Right ventricle myocardium inferior (tissue), 1 donor: ENCODE measurements at regions not wholly inside any gene's neighbourhood (a gene's known extent, or its start where the extent isn't known, plus 50 kb on each side); places are given as distances from the start of the nearest gene placed in this dataset.

Experiments
- ATAC-seq: fragments of 200-7000 bp; cut with Tn5 transposase; one replicate; pipeline ENCODE4 v1.9.1; 2020; ENCODE audit warnings: mild to moderate bottlenecking, moderate library complexity
- DNase-seq: peaks from one replicate; pipeline ENCODE4 v3.0.0; 2021; ENCODE audit errors: missing footprints
- intact Hi-C: fragments of 100-400 bp; cut with DNase I; formaldehyde crosslinking; loops from one replicate; pipeline ENCODE4 v1.11.0; 2022
- donor health status: DM: no; HTN: yes; CAD: no; lungs with severe emphysema.

GRCh38 chr4:37001688-37002436 is 242.7 kb upstream of the NWD2 start:
- intact Hi-C loops, result no loop called here
- ATAC-seq, result no peak
- DNase-seq, result no peak

GRCh38 chr4:37002625-37003024 is 241.9 kb upstream of the NWD2 start:
- intact Hi-C loops, result no loop called here
- no peak for DNase-seq
- no peak for ATAC-seq

GRCh38 chr4:37008199-37008598 is 236.3 kb upstream of the NWD2 start:
- no peak for ATAC-seq
- intact Hi-C loops, result no loop called here
- no peak for DNase-seq

- intact Hi-C loops, result no loop called here
- ATAC-seq (no peak), DNase-seq (no peak)
Observed at GRCh38 chr4:37014584-37014983, 230.0 kb upstream of the NWD2 start.

- intact Hi-C loops, result no loop called here
- ATAC-seq (no peak), DNase-seq (no peak)
Observed at GRCh38 chr4:37015391-37015790, 229.2 kb upstream of the NWD2 start.

GRCh38 chr4:37023504-37023903 is 221.0 kb upstream of the NWD2 start:
- DNase-seq (no peak), ATAC-seq (no peak)
- intact Hi-C loops, result no loop called here

- DNase-seq (no peak), ATAC-seq (no peak)
- intact Hi-C loops, result no loop called here
Observed at GRCh38 chr4:37023996-37024395, 220.5 kb upstream of the NWD2 start.

- ATAC-seq, result no peak
- no peak for DNase-seq
- intact Hi-C loops, result no loop called here
Observed at GRCh38 chr4:37040816-37041215, 203.7 kb upstream of the NWD2 start.

GRCh38 chr4:37043342-37043741 is 201.2 kb upstream of the NWD2 start:
- intact Hi-C loops, result no loop called here
- DNase-seq, result no peak
- ATAC-seq, result no peak

- no peak for ATAC-seq
- DNase-seq, result no peak
- intact Hi-C loops, result no loop called here
Observed at GRCh38 chr4:37051111-37051510, 193.4 kb upstream of the NWD2 start.

- DNase-seq (no peak), ATAC-seq (no peak)
- intact Hi-C loops, result no loop called here
Observed at GRCh38 chr4:37051866-37052265, 192.7 kb upstream of the NWD2 start.

GRCh38 chr4:37054531-37055077 is 189.9 kb upstream of the NWD2 start:
- intact Hi-C loops, result no loop called here

GRCh38 chr4:37058826-37059225 is 185.7 kb upstream of the NWD2 start:
- intact Hi-C loops, result no loop called here
- no peak for DNase-seq
- ATAC-seq, result no peak

More at GRCh38 chr4:37054531-37055077, 189.9 kb upstream of the NWD2 start:
- ATAC-seq (no peak), DNase-seq (no peak)

- no peak for DNase-seq
- no peak for ATAC-seq
- intact Hi-C loops, result no loop called here
Observed at GRCh38 chr4:37066159-37066558, 178.4 kb upstream of the NWD2 start.

GRCh38 chr4:37068580-37068979 is 176.0 kb upstream of the NWD2 start:
- no peak for DNase-seq
- no peak for ATAC-seq
- intact Hi-C loops, result no loop called here

- DNase-seq, result no peak
Observed at GRCh38 chr4:37070041-37070440, 174.5 kb upstream of the NWD2 start.

GRCh38 chr4:37071576-37071975 is 173.0 kb upstream of the NWD2 start:
- ATAC-seq (no peak), DNase-seq (no peak)
- intact Hi-C loops, result no loop called here

More at GRCh38 chr4:37070041-37070440, 174.5 kb upstream of the NWD2 start:
- no peak for ATAC-seq
- intact Hi-C loops, result no loop called here

- ATAC-seq, result no peak
- DNase-seq, result no peak
- intact Hi-C loops, result no loop called here
Observed at GRCh38 chr4:37073226-37073840, 171.2 kb upstream of the NWD2 start.

- DNase-seq (no peak), ATAC-seq (no peak)
- intact Hi-C loops, result no loop called here
Observed at GRCh38 chr4:37082912-37083311, 161.6 kb upstream of the NWD2 start.

- DNase-seq (no peak), ATAC-seq (no peak)
- intact Hi-C loops, result no loop called here
Observed at GRCh38 chr4:37095925-37096324, 148.6 kb upstream of the NWD2 start.
